Stomach (tissue), 4 donors: ENCODE measurements at regions not wholly inside any gene's neighbourhood (a gene's known extent, or its start where the extent isn't known, plus 50 kb on each side); places are given as distances from the start of the nearest gene placed in this dataset.
"Not testable (repeated sequence)": the region's sequence is repeated elsewhere in the genome, so short reads cannot be mapped to it uniquely, and the experiment has no call there.

Source experiments
- CTCF ChIP-seq, 7 experiments: fragments of 450-650 bp in 4 of 7; fragments of 200-600 bp in 3 of 7; sonication (generic) in 3 of 7; IDR thresholded peaks; one replicate each; pipeline ENCODE4 v1.5.1; 2016 to 2019; ENCODE audit warnings: antibody characterized with exemption in 7 of 7, control low read depth in 2 of 7, mild to moderate bottlenecking in 1 of 7
- EP300 ChIP-seq: sonication (generic); formaldehyde crosslinking; IDR thresholded peaks from one replicate; pipeline ENCODE4 v1.6.1; 2017; ENCODE audit warnings: antibody characterized with exemption
- POLR2A ChIP-seq, 4 donors: fragments of 450-650 bp; IDR thresholded peaks; one replicate each; pipeline ENCODE4 v1.6.1; 2016; ENCODE audit warnings: antibody characterized with exemption in 4 of 4, control low read depth in 2 of 4, mild to moderate bottlenecking in 1 of 4, moderate library complexity in 1 of 4
- POLR2AphosphoS5 ChIP-seq, 3 donors: sonication (generic); formaldehyde crosslinking; IDR thresholded peaks; one replicate each; pipeline ENCODE4 v1.6.1; 2016; ENCODE audit warnings: antibody characterized with exemption in 3 of 3

GRCh38 chr9:64070611-64071357 is 1214.2 kb downstream of the FOXD4L5 start:
- not testable (repeated sequence) for TF ChIP-seq CTCF (IDR thresholded peaks at IDR 0.05); POLR2A (IDR thresholded peaks at IDR 0.05); EP300; POLR2AphosphoS5 (IDR thresholded peaks at IDR 0.05)
